OCI-LY7 (cell line): ENCODE measurements at regions not wholly inside any gene's neighbourhood (a gene's known extent, or its start where the extent isn't known, plus 50 kb on each side); places are given as distances from the start of the nearest gene placed in this dataset.

Source experiments
- BruUV-seq: library from RNA; stranded (reverse); fragments of 400-500 nt; replicated peaks from 2 replicates; lab custom pipeline; 2021; lab: Mats Ljungman, UMichigan
- CTCF ChIA-PET: fragments of 300-600 bp; sonication (Branson Sonifier 250); formaldehyde crosslinking; loops from one replicate; lab custom pipeline; 2022; ENCODE audit warnings: antibody characterized with exemption; ENCODE audit not compliant: unreplicated experiment; lab: Charles Lee
- POLR2A ChIA-PET: fragments of 300-600 bp; sonication (Branson Sonifier 250); formaldehyde crosslinking; loops from one replicate; lab custom pipeline; 2022; ENCODE audit warnings: antibody characterized with exemption; lab: Charles Lee
- DNase-seq: peaks from one replicate; pipeline ENCODE4 v3.0.0-alpha.2; 2015; ENCODE audit warnings: low spot score
- H2AFZ ChIP-seq: fragments of 200-600 bp; sonication (generic), shearing (Covaris generic); 2 replicates; pipeline ENCODE4 v1.6.1; 2014; ENCODE audit warnings: mild to moderate bottlenecking, antibody characterized with exemption, low read length, moderate library complexity
- H3K27ac ChIP-seq: fragments of 200-600 bp; sonication (generic); 2 replicates; pipeline ENCODE4 v1.5.1; 2014; ENCODE audit warnings: mixed run types, low read depth, mild to moderate bottlenecking, moderate library complexity, low read length, inconsistent platforms; ENCODE audit not compliant: poor library complexity, severe bottlenecking
- H3K36me3 ChIP-seq: fragments of 200-600 bp; sonication (generic); 2 replicates; pipeline ENCODE4 v1.6.1; 2014; ENCODE audit warnings: mild to moderate bottlenecking, antibody characterized with exemption, low read length, moderate library complexity, mixed read lengths; ENCODE audit not compliant: insufficient read depth
- H3K4me1 ChIP-seq: fragments of 200-600 bp; sonication (generic); 2 replicates; pipeline ENCODE4 v1.5.1; 2014; ENCODE audit warnings: mild to moderate bottlenecking, low read length; ENCODE audit not compliant: insufficient read depth, poor library complexity, severe bottlenecking
- H3K4me2 ChIP-seq: fragments of 200-600 bp; sonication (generic); 2 replicates; pipeline ENCODE4 v1.6.1; 2014; ENCODE audit warnings: mild to moderate bottlenecking, low read length
- H3K4me3 ChIP-seq: fragments of 200-600 bp; sonication (generic); 2 replicates; pipeline ENCODE4 v1.5.1; 2014; ENCODE audit warnings: mild to moderate bottlenecking, low read depth, low read length; ENCODE audit not compliant: poor library complexity, severe bottlenecking
- H3K79me2 ChIP-seq: fragments of 200-600 bp; sonication (generic); 2 replicates; pipeline ENCODE4 v1.6.1; 2016; ENCODE audit warnings: low read depth, mild to moderate bottlenecking, low read length, moderate library complexity, mixed read lengths; ENCODE audit not compliant: insufficient read depth
- H3K9me2 ChIP-seq: fragments of 200-600 bp; sonication (generic); 2 replicates; pipeline ENCODE4 v1.6.1; 2016; ENCODE audit warnings: mild to moderate bottlenecking, low read length, mixed read lengths; ENCODE audit not compliant: insufficient read depth
- H3K9me3 ChIP-seq: fragments of 200-600 bp; sonication (generic); 2 replicates; pipeline ENCODE4 v1.6.1; 2014; ENCODE audit warnings: mild to moderate bottlenecking, mixed run types, low read length, mixed read lengths
- H4K20me1 ChIP-seq: fragments of 200-600 bp; sonication (generic); 2 replicates; pipeline ENCODE4 v1.6.1; 2014; ENCODE audit warnings: mild to moderate bottlenecking, antibody characterized with exemption, low read length, moderate library complexity, mixed read lengths; ENCODE audit not compliant: insufficient read depth
- CTCF ChIP-seq: fragments of 200-600 bp; sonication (generic); conservative IDR thresholded peaks from 2 replicates; pipeline ENCODE4 v1.5.1; 2014; ENCODE audit warnings: mild to moderate bottlenecking, antibody characterized with exemption, low read length, moderate library complexity, mixed read lengths
- EZH2phosphoT487 ChIP-seq: fragments of 200-600 bp; sonication (generic); IDR thresholded peaks from 2 replicates; pipeline ENCODE4 v1.6.1; 2018; ENCODE audit warnings: low read depth, borderline replicate concordance, mild to moderate bottlenecking, mixed run types, antibody characterized with exemption, low read length, moderate library complexity, mixed read lengths
- intact Hi-C: fragments of 100-400 bp; cut with micrococcal nuclease; formaldehyde crosslinking; loops from one replicate; pipeline ENCODE4 v1.10.0; 2022; ENCODE audit not compliant: unreplicated experiment

- H3K36me3 ChIP-seq, result no peaks in the 10 kb centered on the region
- H3K27ac ChIP-seq, result no peak overlapping the region
- CTCF ChIA-PET, result no interaction called here
- H3K9me2 ChIP-seq, result no peaks in the 10 kb centered on the region
- intact Hi-C loops, result no loop called here
- BruUV-seq, result no TSS peak
- H3K79me2 ChIP-seq, result no peaks in the 10 kb centered on the region
- no peak overlapping the region for H3K4me2 ChIP-seq
- H3K4me3 ChIP-seq, result no peak overlapping the region
- TF ChIP-seq CTCF (no peak), EZH2phosphoT487 (no peak)
- H3K9me3 ChIP-seq, result 0 out of 2 replicates have a peak, but pooled peaks cover 9% of the 10 kb centered on the region
- no peak overlapping the region for H2AFZ ChIP-seq
- POLR2A ChIA-PET, result interaction anchor here (0.5 kb wide), 1 partner anchor 207 kb away, joined by 3 read pairs; no protein-coding TSS in a partner anchor
- DNase-seq, result no peak
- H4K20me1 ChIP-seq, result no peaks in the 10 kb centered on the region
- no peaks in the 10 kb centered on the region for H3K4me1 ChIP-seq
Observed at GRCh38 chr16:9235867-9236266, 144.4 kb downstream of the HAPSTR1 start.

GRCh38 chr16:9236319-9236718 lies 144.9 kb downstream of the HAPSTR1 start:
- POLR2A ChIA-PET, result interaction anchor here (0.6 kb wide), 1 partner anchor 807 kb away, joined by 3 read pairs; no protein-coding TSS in a partner anchor
- Histone ChIP-seq H3K4me1 (no peaks in the 10 kb centered on the region), H3K4me3 (no peak overlapping the region), H3K4me2 (no peak overlapping the region), H3K36me3 (no peaks in the 10 kb centered on the region), H4K20me1 (no peaks in the 10 kb centered on the region), H3K9me2 (no peaks in the 10 kb centered on the region), H3K9me3 (0 out of 2 replicates have a peak, but pooled peaks cover 9% of the 10 kb centered on the region), H2AFZ (no peak overlapping the region), H3K79me2 (no peaks in the 10 kb centered on the region), H3K27ac (no peak overlapping the region)
- BruUV-seq, result no TSS peak
- TF ChIP-seq EZH2phosphoT487 (no peak), CTCF (no peak)
- DNase-seq, result no peak
- CTCF ChIA-PET, result no interaction called here
- intact Hi-C loops, result no loop called here

DNA sequence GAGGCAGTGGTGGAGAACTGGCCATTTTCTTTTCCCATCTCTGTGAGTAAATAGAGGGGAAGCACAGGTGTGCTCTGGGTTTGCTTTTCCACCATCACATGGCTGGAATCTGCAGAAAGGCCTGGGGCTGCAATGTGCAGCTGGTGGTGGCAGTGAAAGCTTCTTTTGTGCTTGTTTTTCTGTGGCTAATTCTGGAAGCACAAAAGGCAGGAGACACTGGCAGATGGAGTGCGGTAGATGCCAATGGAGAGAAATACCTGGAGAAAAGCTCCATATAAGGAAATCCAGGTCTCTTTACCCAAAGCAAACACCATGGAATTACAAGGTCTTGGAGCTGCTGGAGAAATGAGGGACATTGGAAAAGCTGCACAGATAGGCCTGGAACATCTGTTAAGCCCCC lies 146.9 kb downstream of the HAPSTR1 start:
- Histone ChIP-seq H3K9me2 (no peaks in the 10 kb centered on the region), H3K9me3 (0 out of 2 replicates have a peak, but pooled peaks cover 9% of the 10 kb centered on the region), H4K20me1 (no peaks in the 10 kb centered on the region), H3K4me2 (no peak overlapping the region), H3K79me2 (no peaks in the 10 kb centered on the region), H3K4me3 (no peak overlapping the region), H3K27ac (no peak overlapping the region), H2AFZ (no peak overlapping the region), H3K36me3 (no peaks in the 10 kb centered on the region), H3K4me1 (no peaks in the 10 kb centered on the region)
- ChIA-PET POLR2A (no interaction called here), CTCF (no interaction called here)
- TF ChIP-seq CTCF (no peak), EZH2phosphoT487 (no peak)
- BruUV-seq, result no TSS peak
- DNase-seq, result no peak
- intact Hi-C loops, result no loop called here
